Lung (tissue), 11 donors: ENCODE measurements at regions not wholly inside any gene's neighbourhood (a gene's known extent, or its start where the extent isn't known, plus 50 kb on each side); places are given as distances from the start of the nearest gene placed in this dataset.

Experiments
- ATAC-seq: fragments of 200-7000 bp; cut with Tn5 transposase; one replicate; pipeline ENCODE4 v1.9.1; 2020; ENCODE audit warnings: moderate number of reproducible peaks; ENCODE audit not compliant: insufficient read depth, low FRiP score
- DNase-seq, 3 donors: peaks; one replicate each; pipeline ENCODE4 v3.0.0-alpha.2; 2013 to 2017
- H3K27ac ChIP-seq, 2 donors: one replicate each; pipeline ENCODE4 v1.5.1; 2013; ENCODE audit warnings: mild to moderate bottlenecking in 2 of 2, moderate library complexity in 2 of 2, control low read depth in 1 of 2, inconsistent platforms in 1 of 2, low read depth in 1 of 2, low read length in 1 of 2
- H3K27me3 ChIP-seq, 3 donors: one replicate each; pipeline ENCODE4 v1.5.1; 2013; ENCODE audit warnings: low read length in 2 of 3; ENCODE audit not compliant: control insufficient read depth in 3 of 3, insufficient read depth in 3 of 3
- H3K36me3 ChIP-seq, 4 donors: one replicate each; pipeline ENCODE4 v1.5.1; 2013; ENCODE audit warnings: low read length in 4 of 4, mild to moderate bottlenecking in 1 of 4, moderate library complexity in 1 of 4; ENCODE audit not compliant: control insufficient read depth in 4 of 4, insufficient read depth in 4 of 4
- H3K4me1 ChIP-seq, 5 donors: one replicate each; pipeline ENCODE4 v1.5.1; 2013; ENCODE audit warnings: low read length in 5 of 5, mild to moderate bottlenecking in 2 of 5, moderate library complexity in 1 of 5; ENCODE audit not compliant: control insufficient read depth in 5 of 5, insufficient read depth in 5 of 5
- H3K4me3 ChIP-seq: one replicate; pipeline ENCODE4 v1.5.1; 2013; ENCODE audit warnings: mild to moderate bottlenecking, control low read depth, moderate library complexity
- H3K9ac ChIP-seq, 2 donors: one replicate each; pipeline ENCODE4 v1.5.1; 2013; ENCODE audit warnings: low read length in 2 of 2, control low read depth in 1 of 2; ENCODE audit not compliant: insufficient read depth in 1 of 2
- H3K9me3 ChIP-seq, 4 donors: one replicate each; pipeline ENCODE4 v1.5.1; 2013; ENCODE audit warnings: low read length in 3 of 4, mild to moderate bottlenecking in 1 of 4, moderate library complexity in 1 of 4; ENCODE audit not compliant: control insufficient read depth in 4 of 4, insufficient read depth in 3 of 4
- CTCF ChIP-seq: IDR thresholded peaks from 2 replicates; pipeline ENCODE4 v1.5.1; 2012; ENCODE audit warnings: mild to moderate bottlenecking; ENCODE audit errors: control extremely low read depth, extremely low read depth
- WGBS, 2 donors: extraction: QIAGEN DNeasy Blood & Tissue Kit; methylation state at CpG; one replicate each; pipeline ENCODE4 v1.1.7; 2013; 5-methylcytosine and 5-hydroxymethylcytosine counted together
- donor health status: control.
- donor health status: control.
- donor health status: Bipolar disorder and iron deficiency.
- donor health status: healthy.
- donor health status: DM: yes; HTN: yes; CAD: no.

GRCh38 chr16:8373676-8374431 lies 216.5 kb downstream of the TMEM114 start:
- Histone ChIP-seq H3K9me3 (peaks cover 0 to 1% (median 0%) of the 10 kb centered on the region in 4 donors), H3K27me3 (no peaks in the 10 kb centered on the region), H3K27ac (no peak overlapping the region), H3K36me3 (no peaks in the 10 kb centered on the region), H3K9ac (no peak overlapping the region), H3K4me1 (no peaks in the 10 kb centered on the region), H3K4me3 (no peak overlapping the region)
- WGBS, 2 donors, result 76% methylated on average over 6 of the region's 6 CpGs
- ATAC-seq (no peak), DNase-seq (no peak)
- no peak for TF ChIP-seq CTCF

GRCh38 chr16:8372141-8372540 lies 218.2 kb downstream of the TMEM114 start:
- ATAC-seq (no peak), DNase-seq (no peak)
- Histone ChIP-seq H3K27me3 (no peaks in the 10 kb centered on the region), H3K4me1 (no peaks in the 10 kb centered on the region), H3K36me3 (no peaks in the 10 kb centered on the region), H3K9ac (no peak overlapping the region), H3K4me3 (no peak overlapping the region), H3K9me3 (peaks cover 0 to 1% (median 0%) of the 10 kb centered on the region in 4 donors), H3K27ac (no peak overlapping the region)
- TF ChIP-seq CTCF, result no peak
- 83 to 86% methylated on average over 3 of the region's 3 CpGs for WGBS, 2 donors

GRCh38 chr16:8370374-8371270 lies 219.7 kb downstream of the TMEM114 start:
- DNase-seq, result no peak
- Histone ChIP-seq H3K27ac (no peak overlapping the region), H3K4me3 (no peak overlapping the region), H3K36me3 (no peaks in the 10 kb centered on the region), H3K9me3 (peaks cover 0 to 1% (median 0%) of the 10 kb centered on the region in 4 donors), H3K27me3 (no peaks in the 10 kb centered on the region), H3K9ac (no peak overlapping the region), H3K4me1 (no peaks in the 10 kb centered on the region)
- no peak for ATAC-seq
- 80 to 89% methylated on average over 4 of the region's 4 CpGs for WGBS, 2 donors
- TF ChIP-seq CTCF, result no peak
